Peyer's patch (tissue), 4 donors: ENCODE measurements at regions not wholly inside any gene's neighbourhood (a gene's known extent, or its start where the extent isn't known, plus 50 kb on each side); places are given as distances from the start of the nearest gene placed in this dataset.

Experiments
- DNase-seq, 3 donors: peaks; one replicate each; pipeline ENCODE4 v3.0.0-alpha.2; 2017 to 2019
- H3K27ac ChIP-seq, 4 donors: fragments of 200-600 bp; sonication (generic); one replicate each; pipeline ENCODE4 v1.5.1; 2016 to 2019
- H3K27me3 ChIP-seq, 2 donors: fragments of 200-600 bp; sonication (generic); one replicate each; pipeline ENCODE4 v1.5.1; 2019
- H3K36me3 ChIP-seq, 3 donors: fragments of 200-600 bp; sonication (generic); one replicate each; pipeline ENCODE4 v1.5.1; 2016 to 2019
- H3K4me1 ChIP-seq, 4 donors: fragments of 200-600 bp; sonication (generic); one replicate each; pipeline ENCODE4 v1.5.1; 2016 to 2019
- H3K4me3 ChIP-seq, 4 donors: fragments of 200-600 bp; sonication (generic); 1 replicate in 3 of 4; 2 replicates in 1 of 4; pipeline ENCODE4 v1.5.1; 2016 to 2019; ENCODE audit warnings: mild to moderate bottlenecking in 1 of 4
- H3K9me3 ChIP-seq, 4 donors: fragments of 200-600 bp; sonication (generic); one replicate each; pipeline ENCODE4 v1.5.1; 2016 to 2019; ENCODE audit warnings: mild to moderate bottlenecking in 1 of 4
- POLR2A ChIP-seq, 2 donors: fragments of 450-650 bp; IDR thresholded peaks; one replicate each; pipeline ENCODE4 v1.5.1; 2017; ENCODE audit warnings: antibody characterized with exemption in 2 of 2, mild to moderate bottlenecking in 2 of 2, moderate library complexity in 2 of 2
- TF ChIP-seq, protein P1 (sequence below), 6 experiments: fragments of 450-650 bp in 4 of 6; fragments of 200-600 bp in 2 of 6; sonication (generic) in 1 of 6; IDR thresholded peaks; one replicate each; pipeline ENCODE4 v1.5.1; 2017 to 2019; ENCODE audit warnings: antibody characterized with exemption in 6 of 6, mild to moderate bottlenecking in 3 of 6, moderate library complexity in 1 of 6

DNA sequence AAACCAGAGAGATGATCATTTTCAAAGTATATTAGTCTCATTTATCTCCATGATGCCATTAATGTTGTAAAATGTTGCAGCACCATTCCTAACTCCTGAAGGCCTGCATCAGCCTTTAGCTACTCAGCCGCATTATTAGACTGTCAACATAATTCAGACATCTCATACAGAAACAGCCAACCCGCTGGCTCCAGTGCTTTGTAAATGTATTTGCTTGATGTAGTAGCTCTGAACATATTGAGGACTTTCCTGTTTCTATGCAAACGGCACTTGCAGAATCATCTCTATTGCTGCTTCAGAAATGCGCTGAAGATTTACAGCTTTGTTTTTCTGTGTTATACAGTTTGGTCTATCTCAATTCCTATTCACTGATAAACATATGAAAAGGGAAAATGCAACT is 372.2 kb downstream of the DSEL start:
- no peaks in the 10 kb centered on the region for H3K27me3 ChIP-seq
- no peaks in the 10 kb centered on the region for H3K36me3 ChIP-seq
- no peak overlapping the region for H3K4me3 ChIP-seq
- TF ChIP-seq POLR2A (IDR thresholded peaks at IDR 0.05), result no peak
- TF ChIP-seq, protein P1, sequence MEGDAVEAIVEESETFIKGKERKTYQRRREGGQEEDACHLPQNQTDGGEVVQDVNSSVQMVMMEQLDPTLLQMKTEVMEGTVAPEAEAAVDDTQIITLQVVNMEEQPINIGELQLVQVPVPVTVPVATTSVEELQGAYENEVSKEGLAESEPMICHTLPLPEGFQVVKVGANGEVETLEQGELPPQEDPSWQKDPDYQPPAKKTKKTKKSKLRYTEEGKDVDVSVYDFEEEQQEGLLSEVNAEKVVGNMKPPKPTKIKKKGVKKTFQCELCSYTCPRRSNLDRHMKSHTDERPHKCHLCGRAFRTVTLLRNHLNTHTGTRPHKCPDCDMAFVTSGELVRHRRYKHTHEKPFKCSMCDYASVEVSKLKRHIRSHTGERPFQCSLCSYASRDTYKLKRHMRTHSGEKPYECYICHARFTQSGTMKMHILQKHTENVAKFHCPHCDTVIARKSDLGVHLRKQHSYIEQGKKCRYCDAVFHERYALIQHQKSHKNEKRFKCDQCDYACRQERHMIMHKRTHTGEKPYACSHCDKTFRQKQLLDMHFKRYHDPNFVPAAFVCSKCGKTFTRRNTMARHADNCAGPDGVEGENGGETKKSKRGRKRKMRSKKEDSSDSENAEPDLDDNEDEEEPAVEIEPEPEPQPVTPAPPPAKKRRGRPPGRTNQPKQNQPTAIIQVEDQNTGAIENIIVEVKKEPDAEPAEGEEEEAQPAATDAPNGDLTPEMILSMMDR (IDR thresholded peaks at IDR 0.05), result no peak
- no peak overlapping the region for H3K27ac ChIP-seq
- no peaks in the 10 kb centered on the region for H3K9me3 ChIP-seq
- no peak for DNase-seq
- no peaks in the 10 kb centered on the region for H3K4me1 ChIP-seq

DNA sequence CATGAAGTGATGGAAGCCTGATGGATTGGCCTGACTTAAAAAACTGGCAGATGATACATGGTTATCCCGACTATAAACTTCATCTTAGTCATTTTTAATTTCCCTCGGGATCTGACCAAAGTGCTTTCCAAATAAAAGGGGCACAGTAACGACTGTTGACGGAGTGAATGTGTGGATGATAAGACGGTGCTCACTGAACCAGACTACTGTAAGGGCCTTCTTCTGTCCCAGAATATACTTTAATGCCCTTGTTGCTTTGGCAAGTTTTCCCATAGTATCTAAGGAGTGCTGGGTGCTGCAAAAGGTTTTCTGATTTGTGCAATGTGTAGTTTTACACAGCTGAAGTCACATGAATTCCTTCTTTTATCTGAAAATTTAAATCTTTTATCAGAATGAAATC is 373.5 kb downstream of the DSEL start:
- Histone ChIP-seq H3K4me3 (no peak overlapping the region), H3K27me3 (no peaks in the 10 kb centered on the region), H3K27ac (no peak overlapping the region), H3K4me1 (no peaks in the 10 kb centered on the region), H3K36me3 (no peaks in the 10 kb centered on the region), H3K9me3 (no peaks in the 10 kb centered on the region)
- TF ChIP-seq, protein P1 (IDR thresholded peaks at IDR 0.05), result no peak
- no peak for TF ChIP-seq POLR2A (IDR thresholded peaks at IDR 0.05)
- DNase-seq, result no peak

DNA sequence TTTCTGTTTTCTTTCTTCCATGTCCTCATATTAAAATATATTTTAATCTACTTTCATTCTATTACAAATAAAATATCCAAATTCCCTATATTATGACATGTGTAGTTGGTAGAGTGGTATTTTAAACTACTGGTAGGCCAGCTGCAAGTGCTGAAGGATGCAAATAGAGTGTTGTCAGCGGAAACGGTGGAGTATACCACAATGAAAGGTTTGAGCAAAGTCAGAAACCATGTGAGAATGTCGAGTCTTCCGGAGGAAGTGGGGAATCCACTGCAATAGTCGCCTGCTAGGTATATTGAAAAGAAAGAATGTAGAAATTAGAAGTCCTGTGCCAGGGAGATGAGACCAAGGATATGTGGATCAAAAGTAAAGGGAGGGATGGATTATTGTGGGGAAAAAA is 373.9 kb downstream of the DSEL start:
- H3K36me3 ChIP-seq, result no peaks in the 10 kb centered on the region
- no peaks in the 10 kb centered on the region for H3K27me3 ChIP-seq
- no peak for DNase-seq
- no peak overlapping the region for H3K4me3 ChIP-seq
- H3K4me1 ChIP-seq, result no peaks in the 10 kb centered on the region
- H3K27ac ChIP-seq, result no peak overlapping the region
- H3K9me3 ChIP-seq, result no peaks in the 10 kb centered on the region
- TF ChIP-seq POLR2A (IDR thresholded peaks at IDR 0.05), result no peak
- TF ChIP-seq, protein P1 (IDR thresholded peaks at IDR 0.05), result no peak

DNA sequence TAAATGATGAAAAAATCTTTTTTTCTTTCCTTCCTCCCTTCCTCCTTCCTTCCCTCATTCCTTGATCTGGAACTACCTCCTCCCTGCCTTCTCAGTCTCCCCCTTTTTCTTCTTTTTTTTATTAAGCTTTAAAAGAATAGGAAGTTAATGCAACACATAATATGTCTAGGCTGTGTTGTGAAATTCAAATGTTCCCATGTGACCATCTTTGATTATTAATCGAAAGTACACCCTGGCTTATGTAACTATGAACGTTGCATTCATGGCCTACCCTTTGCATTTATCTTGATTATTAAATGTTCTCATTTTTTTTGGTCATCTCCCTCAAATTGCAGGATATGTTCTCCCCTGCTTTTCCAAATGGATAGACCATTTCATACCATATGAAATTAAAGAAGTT is 376.0 kb downstream of the DSEL start:
- Histone ChIP-seq H3K27ac (no peak overlapping the region), H3K9me3 (no peaks in the 10 kb centered on the region), H3K4me1 (no peaks in the 10 kb centered on the region), H3K36me3 (no peaks in the 10 kb centered on the region), H3K4me3 (no peak overlapping the region), H3K27me3 (no peaks in the 10 kb centered on the region)
- no peak for DNase-seq
- TF ChIP-seq, protein P1 (IDR thresholded peaks at IDR 0.05), result no peak
- TF ChIP-seq POLR2A (IDR thresholded peaks at IDR 0.05), result no peak

DNA sequence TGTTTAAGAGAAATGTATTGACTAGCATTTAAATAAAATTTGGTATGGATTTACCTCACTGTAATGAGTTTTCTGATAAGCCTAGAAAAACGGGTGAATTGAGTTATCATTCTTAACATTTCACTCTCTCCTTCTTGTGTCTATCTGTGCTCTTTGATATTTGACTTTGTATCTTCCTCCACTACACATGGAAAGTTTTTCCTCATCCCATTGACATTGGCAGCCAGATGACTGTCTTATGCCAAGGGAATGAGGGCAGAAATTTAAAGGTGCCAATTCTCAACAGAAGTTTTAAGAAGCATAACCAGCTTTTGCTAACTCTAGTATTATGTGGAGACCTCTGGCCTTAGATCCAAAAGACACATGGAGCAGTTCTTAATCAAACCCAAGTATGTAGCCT is 376.6 kb downstream of the DSEL start:
- no peak overlapping the region for H3K27ac ChIP-seq
- H3K27me3 ChIP-seq, result no peaks in the 10 kb centered on the region
- no peaks in the 10 kb centered on the region for H3K36me3 ChIP-seq
- no peak for DNase-seq
- H3K9me3 ChIP-seq, result no peaks in the 10 kb centered on the region
- TF ChIP-seq POLR2A (IDR thresholded peaks at IDR 0.05), result no peak
- TF ChIP-seq, protein P1 (IDR thresholded peaks at IDR 0.05), result no peak
- H3K4me3 ChIP-seq, result no peak overlapping the region
- H3K4me1 ChIP-seq, result no peaks in the 10 kb centered on the region

DNA sequence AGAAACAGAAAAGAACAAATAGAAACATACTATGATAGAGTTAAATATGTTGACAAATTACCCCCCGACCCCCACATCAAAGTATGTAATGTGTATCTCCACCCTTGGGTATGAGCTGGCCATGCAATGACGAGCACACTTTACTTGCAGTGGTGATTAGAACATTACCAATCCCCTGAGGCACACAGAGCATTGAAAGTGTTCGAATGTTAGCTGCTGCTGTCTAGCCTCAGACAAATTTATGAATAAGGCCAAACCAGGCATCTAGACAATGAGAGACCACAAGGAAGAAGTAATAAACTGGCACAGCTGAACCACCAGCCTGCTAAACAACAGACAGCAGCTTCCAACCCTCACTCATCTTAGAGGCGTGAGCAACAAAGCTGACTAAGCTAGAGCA is 380.5 kb downstream of the DSEL start:
- Histone ChIP-seq H3K27me3 (no peaks in the 10 kb centered on the region), H3K27ac (no peak overlapping the region), H3K36me3 (no peaks in the 10 kb centered on the region), H3K4me1 (no peaks in the 10 kb centered on the region), H3K4me3 (no peak overlapping the region), H3K9me3 (no peaks in the 10 kb centered on the region)
- no peak for TF ChIP-seq POLR2A (IDR thresholded peaks at IDR 0.05)
- TF ChIP-seq, protein P1 (IDR thresholded peaks at IDR 0.05), result no peak
- DNase-seq, result no peak
